COLO668 (cell line): ENCODE measurements at regions not wholly inside any gene's neighbourhood (a gene's known extent, or its start where the extent isn't known, plus 50 kb on each side); places are given as distances from the start of the nearest gene placed in this dataset.

Experiments
- DNase-seq: peaks from one replicate; lab custom pipeline; 2025; ENCODE audit not compliant: unreplicated experiment; lab: John Stamatoyannopoulos, UW

GRCh38 chr18:21996351-21996826 lies 173.0 kb upstream of the GATA6 start:
- DNase-seq = no peak

DNA sequence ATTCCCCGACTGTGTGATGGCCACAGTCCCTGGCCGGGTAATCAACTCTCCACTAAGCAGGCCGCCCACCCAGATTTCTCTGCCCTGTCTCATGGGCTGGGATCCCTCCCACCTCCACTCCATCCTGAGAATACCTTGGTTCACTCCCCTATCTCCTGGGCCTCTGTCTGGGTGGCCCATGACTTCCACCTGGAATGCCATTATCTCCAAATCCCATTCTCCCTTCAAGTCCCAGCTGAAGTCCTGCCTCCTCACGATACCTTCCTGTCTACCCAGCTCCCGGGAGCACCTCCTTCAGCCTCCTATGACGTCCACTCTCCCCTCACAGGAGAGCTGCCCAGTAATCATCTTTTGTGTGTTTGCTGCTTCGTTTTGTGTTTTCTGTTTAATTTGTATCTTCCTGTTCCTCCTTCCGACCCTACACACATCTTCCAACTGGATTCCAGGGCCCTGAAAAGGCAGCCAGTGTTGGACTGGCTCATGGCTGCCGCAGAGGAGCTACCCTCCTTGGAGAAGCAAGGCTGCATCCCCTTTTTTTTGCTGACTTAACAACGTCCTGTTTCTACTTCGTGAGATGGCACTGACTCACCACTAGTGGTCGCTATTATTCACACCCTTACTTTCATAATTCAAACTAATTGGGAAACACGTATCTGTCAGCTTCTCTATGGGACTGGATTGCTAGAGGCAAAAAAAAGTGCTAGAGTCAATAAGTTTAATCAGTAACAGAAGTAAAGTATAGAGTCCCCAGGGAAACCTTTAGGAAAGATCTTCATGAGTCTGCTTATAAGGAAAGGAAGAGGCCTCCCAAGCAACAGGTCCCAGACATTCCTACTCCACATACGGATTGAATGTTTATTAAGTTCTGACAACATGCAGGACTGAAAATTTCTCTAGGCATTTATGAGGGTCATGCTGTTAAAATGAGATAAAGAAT lies 171.9 kb upstream of the GATA6 start:
- no peak for DNase-seq

DNA sequence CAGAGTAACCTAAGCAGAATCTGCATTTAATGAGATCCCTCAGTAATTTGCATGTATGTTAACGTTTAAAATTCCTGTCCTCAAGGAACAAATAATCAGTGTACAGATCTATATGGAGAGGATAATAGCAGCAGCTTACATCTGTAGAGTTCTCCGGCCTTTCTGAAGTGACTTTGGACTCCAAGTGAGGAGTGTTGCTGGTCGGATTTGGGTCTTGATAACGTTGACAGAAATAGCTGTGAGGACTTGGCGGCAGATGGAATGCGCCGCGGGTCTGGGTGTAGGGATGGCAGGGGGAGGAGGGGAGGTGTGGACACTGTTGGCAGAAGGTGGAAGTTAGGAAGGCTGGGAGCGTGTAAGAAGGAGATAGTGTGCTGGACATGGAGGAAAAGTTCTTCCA lies 170.9 kb upstream of the GATA6 start:
- DNase-seq = no peak

DNA sequence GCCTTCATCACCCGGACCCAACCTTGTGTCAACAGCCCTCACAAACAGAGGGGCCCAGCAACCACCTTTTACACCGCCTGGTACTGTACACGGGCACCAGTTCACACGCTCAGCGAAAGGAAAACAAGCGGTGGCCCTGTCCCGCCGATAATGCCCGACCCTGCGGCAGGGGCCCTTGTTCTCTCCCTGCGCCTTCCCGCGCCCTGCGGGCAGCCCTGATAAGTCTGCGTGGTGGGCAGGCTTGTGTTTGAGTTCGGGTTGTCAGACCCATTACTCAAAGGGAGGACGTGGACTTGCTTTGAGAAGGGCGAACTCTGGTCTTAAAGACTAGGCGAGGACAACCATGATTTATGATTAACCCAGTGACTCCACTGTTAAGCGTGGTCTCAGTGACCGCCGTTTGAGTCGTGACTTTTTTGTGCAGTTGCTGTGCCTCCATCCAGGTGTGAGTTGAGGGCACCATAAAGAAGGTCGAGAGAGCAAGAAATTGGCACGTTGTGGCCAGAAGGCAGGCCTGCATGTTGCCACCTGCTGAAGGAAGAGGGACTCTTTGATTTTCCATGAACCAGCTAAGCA lies 167.4 kb upstream of the GATA6 start:
- no peak for DNase-seq

- DNase-seq = no peak
Measured at GRCh38 chr18:22005191-22005841, 164.1 kb upstream of the GATA6 start.

GRCh38 chr18:22006458-22006857 lies 162.9 kb upstream of the GATA6 start:
- DNase-seq = no peak

GRCh38 chr18:22009242-22009641 lies 160.1 kb upstream of the GATA6 start:
- DNase-seq = no peak

DNA sequence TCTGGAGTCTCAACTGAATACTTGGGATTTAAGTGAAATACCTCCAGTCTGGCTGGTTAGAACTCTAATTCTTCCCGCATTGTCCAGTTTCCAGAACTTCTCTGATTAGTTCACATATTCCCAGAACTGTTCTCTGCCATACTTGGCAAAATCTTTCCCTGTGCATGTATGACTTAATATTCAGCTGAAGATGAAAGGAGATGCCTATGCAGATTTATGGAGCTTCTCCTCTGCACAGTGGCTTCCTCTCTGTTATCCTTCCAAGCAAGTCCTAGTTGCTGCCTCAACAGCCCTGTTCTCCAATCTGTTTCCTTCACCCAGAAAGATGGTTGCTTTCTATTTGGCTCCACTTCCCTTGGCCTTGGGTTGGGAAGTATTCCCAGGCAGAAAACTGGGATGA lies 155.4 kb upstream of the GATA6 start:
- no peak for DNase-seq

GRCh38 chr18:22015156-22015555 lies 154.2 kb upstream of the GATA6 start:
- DNase-seq = no peak

GRCh38 chr18:22018366-22018765 lies 151.0 kb upstream of the GATA6 start:
- no peak for DNase-seq

GRCh38 chr18:22019193-22019592 lies 150.2 kb upstream of the GATA6 start:
- DNase-seq = no peak

DNA sequence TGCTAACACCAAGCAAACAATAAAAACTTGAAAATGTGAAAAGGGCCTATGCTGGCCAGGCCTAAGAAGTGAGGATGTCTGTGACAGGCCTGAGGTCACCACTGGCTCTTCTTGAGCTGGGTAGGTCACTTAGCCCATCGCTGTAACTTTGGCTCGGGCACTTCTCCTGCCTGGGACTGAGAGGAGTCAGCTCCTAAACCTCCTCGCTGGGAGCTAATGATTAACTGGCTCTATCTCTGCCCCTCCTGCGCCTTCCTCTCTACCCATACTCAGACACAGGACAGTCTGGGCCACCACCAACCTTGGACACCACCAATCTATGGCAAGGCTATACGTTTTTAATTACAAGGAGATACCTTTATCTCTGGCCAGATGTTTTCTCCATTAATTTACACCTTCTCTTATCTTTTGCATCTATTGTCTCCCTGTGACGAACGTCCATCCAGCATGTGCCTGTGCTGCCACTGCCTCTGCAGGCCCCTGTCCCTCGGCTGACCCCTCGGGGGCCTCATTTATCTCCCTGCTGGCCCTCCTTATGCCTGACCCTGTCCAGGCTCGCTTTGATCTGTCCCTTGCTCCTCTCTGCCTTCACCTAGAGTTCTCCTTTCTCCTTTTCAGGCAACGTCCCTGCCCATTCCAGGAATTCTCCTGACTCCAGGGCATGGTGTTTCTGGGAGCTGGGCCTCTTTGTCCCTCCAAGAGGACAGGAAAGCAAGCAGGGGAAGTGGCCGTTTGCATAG lies 149.1 kb upstream of the GATA6 start:
- no peak for DNase-seq

DNA sequence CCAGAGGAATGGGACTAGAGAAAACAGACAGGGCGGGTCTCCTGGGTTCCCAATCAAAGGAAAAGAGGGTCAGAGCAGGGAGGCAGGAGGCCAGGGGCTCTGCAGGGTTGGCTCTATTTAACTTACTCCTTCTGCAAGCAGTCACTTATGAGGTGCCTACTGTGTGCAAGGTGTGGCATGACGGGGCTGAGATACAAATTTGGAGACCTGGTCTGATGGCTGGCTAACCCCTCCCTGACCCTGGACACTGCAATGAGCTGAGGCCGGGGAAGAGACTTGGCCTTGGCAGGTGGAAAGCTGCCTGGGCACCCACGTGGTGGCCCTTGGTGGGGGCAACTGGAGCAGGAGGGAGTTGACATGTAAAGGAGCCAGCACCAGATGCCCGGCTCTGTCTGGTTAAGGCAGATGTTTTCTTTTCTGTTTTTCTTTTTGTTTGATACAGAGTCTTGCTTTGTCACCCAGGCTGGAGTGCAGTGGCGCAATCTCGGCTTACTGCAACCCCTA lies 148.5 kb upstream of the GATA6 start:
- DNase-seq = peak; percentile 14

DNA sequence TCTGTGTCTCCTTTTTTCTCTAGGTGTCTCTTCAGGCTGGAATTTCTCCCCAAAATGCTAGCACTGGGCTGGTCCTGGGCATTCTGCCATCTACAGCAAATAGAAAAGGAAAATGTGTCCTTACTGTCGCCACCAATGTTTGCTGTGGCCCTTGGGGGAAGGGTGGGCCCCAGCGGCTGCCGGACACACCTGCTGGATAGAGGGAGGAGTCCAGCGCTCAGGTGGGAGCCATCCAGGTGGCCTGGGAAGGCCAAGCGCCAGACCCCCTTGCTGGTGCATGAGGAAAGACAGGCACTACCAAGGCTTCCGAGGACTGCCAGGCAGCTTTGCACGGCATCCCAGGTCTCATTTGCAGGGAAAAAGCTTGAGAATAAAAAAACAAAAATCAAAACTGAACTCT lies 147.7 kb upstream of the GATA6 start:
- peak; percentile 73 for DNase-seq

- DNase-seq = no peak
Measured at GRCh38 chr18:22024924-22025323, 144.5 kb upstream of the GATA6 start.

DNA sequence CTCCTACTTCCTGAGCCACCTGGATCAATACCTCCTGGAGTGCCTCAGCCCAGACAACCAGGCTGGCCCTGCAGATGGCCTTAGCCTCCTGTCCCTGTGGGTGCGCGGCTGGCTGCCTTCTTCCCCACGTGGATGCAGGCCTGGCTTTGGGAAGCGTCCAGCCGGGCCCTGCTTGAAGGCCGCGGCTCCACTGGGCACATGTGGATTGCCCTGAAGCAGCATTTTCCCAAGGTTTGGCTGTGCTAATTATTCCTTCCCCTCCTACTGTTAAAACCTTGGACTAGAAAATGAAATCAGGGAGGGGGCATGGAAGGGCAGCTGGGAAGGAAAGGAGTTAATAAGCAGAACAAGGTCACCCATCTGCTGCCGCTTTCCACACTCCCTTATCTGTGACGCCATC lies 143.0 kb upstream of the GATA6 start:
- no peak for DNase-seq

GRCh38 chr18:22026889-22027288 lies 142.5 kb upstream of the GATA6 start:
- no peak for DNase-seq

- no peak for DNase-seq
Measured at GRCh38 chr18:22031611-22032010, 137.8 kb upstream of the GATA6 start.

GRCh38 chr18:22032392-22032961 lies 136.9 kb upstream of the GATA6 start:
- no peak for DNase-seq

DNA sequence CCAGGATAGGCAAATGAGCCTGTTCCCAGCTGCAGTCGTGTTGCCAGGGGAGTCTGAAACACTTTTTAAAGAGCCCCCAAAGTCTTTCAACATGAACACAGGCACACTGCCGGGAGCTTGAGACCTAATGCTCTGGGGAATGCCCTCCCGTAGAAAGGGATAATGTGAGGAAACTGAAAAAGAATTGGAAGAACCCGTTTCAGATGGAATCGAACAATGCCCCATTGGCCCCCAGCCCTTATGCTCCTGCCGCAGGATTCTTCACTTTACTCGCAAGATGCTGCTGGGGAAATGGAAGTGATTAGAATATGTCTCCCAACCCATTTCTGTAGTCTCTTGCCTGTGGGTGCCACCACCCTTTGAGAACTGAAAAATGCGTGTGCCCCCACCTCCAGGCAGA lies 136.3 kb upstream of the GATA6 start:
- no peak for DNase-seq

DNA sequence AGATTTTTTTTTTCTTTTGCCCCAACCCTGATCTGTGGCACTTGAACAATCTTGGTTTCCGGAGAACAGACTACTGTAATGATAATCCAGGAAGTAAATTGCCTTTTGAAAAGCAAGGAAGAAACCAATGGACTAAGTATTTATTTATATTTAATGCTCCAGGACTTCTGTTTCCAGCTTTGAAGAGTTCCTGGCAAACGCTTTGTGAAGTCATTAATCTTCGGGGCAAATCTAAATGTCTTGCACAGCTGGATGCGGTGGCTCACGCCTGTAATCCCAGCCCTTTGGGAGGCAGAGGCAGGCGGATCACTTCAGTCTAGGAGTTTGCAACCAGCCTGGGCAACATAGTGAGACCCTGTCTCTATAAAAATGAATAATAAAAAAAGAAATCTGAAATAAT lies 135.1 kb upstream of the GATA6 start:
- no peak for DNase-seq
